ENCODE measurements at regions not wholly inside any gene's neighbourhood (a gene's known extent, or its start where the extent isn't known, plus 50 kb on each side); places are given as distances from the start of the nearest gene placed in this dataset.

DNA sequence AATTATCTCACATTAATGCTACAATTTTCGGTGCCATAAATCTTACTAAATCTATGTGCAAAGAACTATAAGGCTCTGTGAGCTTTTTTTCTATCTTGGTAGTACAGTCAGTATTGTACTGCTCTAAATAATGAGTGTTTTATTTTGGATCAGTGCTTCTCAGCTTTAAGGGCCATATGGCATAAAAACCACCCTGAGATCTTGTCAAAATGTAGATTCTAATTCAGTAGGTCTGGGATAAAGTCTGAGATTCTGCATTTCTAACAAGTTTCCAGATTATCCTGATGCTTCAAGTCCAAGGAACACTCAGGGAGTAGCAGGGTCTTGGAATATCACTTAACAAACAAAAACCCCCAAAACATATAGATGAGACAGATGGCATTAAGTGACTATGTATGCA is 486.5 kb downstream of the GRXCR1 start:
- Histone ChIP-seq H3K36me3 (ENCODE audit: control insufficient read depth in 2 of 2, insufficient read depth in 2 of 2, low read length in 1 of 2) (no peaks in the 10 kb centered on the region), H4K20me1 (ENCODE audit: control insufficient read depth, insufficient read depth) (no peaks in the 10 kb centered on the region), H3K4me3 (no peak overlapping the region), H3K9ac (ENCODE audit: control insufficient read depth, insufficient read depth, low read length) (no peak overlapping the region), H3K27ac (ENCODE audit: control insufficient read depth, insufficient read depth) (no peak overlapping the region), H3K4me1 (ENCODE audit: control insufficient read depth, insufficient read depth, low read length) (no peaks in the 10 kb centered on the region), H2AFZ (ENCODE audit: control insufficient read depth, low read depth, low read length) (no peak overlapping the region), H3K27me3 (replicated peaks in 1 of 2; ENCODE audit: control insufficient read depth in 2 of 2, insufficient read depth in 2 of 2, low read length in 1 of 2) (no peaks in the 10 kb centered on the region), H3K79me2 (ENCODE audit: control insufficient read depth, insufficient read depth, low read length) (no peaks in the 10 kb centered on the region), H3K9me3 (replicated peaks; ENCODE audit: control insufficient read depth, insufficient read depth, low read length) (no peaks in the 10 kb centered on the region), H3K4me2 (ENCODE audit: control insufficient read depth, insufficient read depth) (no peak overlapping the region)
- ATAC-seq, result no peak
- intact Hi-C loops (cut with micrococcal nuclease; ENCODE audit: unreplicated experiment) (no loop called here), in situ Hi-C loops (cut with MboI) (no loop called here)
- SMC1A ChIA-PET (ENCODE audit: uncharacterized antibody, unreplicated experiment), result no interaction called here
- no peak for TF ChIP-seq ZNF217 (IDR thresholded peaks at IDR 0.05)
- no peak for TF ChIP-seq CEBPZ (IDR thresholded peaks at IDR 0.05; ENCODE audit: low read depth, low read length)
- TF ChIP-seq IRF4 (IDR thresholded peaks at IDR 0.05; ENCODE audit: low read depth, low read length), result no peak
- TF ChIP-seq, protein P1, sequence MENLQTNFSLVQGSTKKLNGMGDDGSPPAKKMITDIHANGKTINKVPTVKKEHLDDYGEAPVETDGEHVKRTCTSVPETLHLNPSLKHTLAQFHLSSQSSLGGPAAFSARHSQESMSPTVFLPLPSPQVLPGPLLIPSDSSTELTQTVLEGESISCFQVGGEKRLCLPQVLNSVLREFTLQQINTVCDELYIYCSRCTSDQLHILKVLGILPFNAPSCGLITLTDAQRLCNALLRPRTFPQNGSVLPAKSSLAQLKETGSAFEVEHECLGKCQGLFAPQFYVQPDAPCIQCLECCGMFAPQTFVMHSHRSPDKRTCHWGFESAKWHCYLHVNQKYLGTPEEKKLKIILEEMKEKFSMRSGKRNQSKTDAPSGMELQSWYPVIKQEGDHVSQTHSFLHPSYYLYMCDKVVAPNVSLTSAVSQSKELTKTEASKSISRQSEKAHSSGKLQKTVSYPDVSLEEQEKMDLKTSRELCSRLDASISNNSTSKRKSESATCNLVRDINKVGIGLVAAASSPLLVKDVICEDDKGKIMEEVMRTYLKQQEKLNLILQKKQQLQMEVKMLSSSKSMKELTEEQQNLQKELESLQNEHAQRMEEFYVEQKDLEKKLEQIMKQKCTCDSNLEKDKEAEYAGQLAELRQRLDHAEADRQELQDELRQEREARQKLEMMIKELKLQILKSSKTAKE (IDR thresholded peaks at IDR 0.05; ENCODE audit: low read depth, poor library complexity, severe bottlenecking), result no peak
- TF ChIP-seq TCF12 (IDR thresholded peaks at IDR 0.05; ENCODE audit: low read depth, low read length), result no peak
- no peak for TF ChIP-seq NFYB (IDR thresholded peaks at IDR 0.05; ENCODE audit: insufficient read depth, low read depth, low read length)
- TF ChIP-seq TARDBP (IDR thresholded peaks at IDR 0.05; ENCODE audit: borderline replicate concordance), result no peak
- no peak for TF ChIP-seq CHD2 (IDR thresholded peaks at IDR 0.05; ENCODE audit: borderline replicate concordance, low read depth, low read length)
- TF ChIP-seq RBBP5 (conservative IDR thresholded peaks at IDR 0.05), result no peak
- TF ChIP-seq RUNX3 (IDR thresholded peaks at IDR 0.05; ENCODE audit: low read length), result no peak
- no peak for TF ChIP-seq ZNF274 (IDR thresholded peaks at IDR 0.05; ENCODE audit: insufficient read depth, insufficient read length)
- TF ChIP-seq CTCF (IDR thresholded peaks at IDR 0.05 in 2 of 3, conservative IDR thresholded peaks at IDR 0.05 in 1 of 3; ENCODE audit: control insufficient read depth in 2 of 3, extremely low read depth in 1 of 3, insufficient read depth in 1 of 3, low read depth in 3 of 3, low read length in 3 of 3), result no peak
- no peak for TF ChIP-seq RELA (IDR thresholded peaks at IDR 0.05; ENCODE audit: borderline replicate concordance, partially characterized antibody)
- TF ChIP-seq SRF (IDR thresholded peaks at IDR 0.05; ENCODE audit: low read depth in 2 of 2, low read length in 2 of 2), result no peak
- TF ChIP-seq SREBF1 (IDR thresholded peaks at IDR 0.05; ENCODE audit: low read length), result no peak
- TF ChIP-seq POLR2AphosphoS2 (IDR thresholded peaks at IDR 0.05; ENCODE audit: low read depth, low read length), result no peak
- TF ChIP-seq JUND (IDR thresholded peaks at IDR 0.05; ENCODE audit: low read depth, low read length), result no peak
- TF ChIP-seq CHD1 (IDR thresholded peaks at IDR 0.05; ENCODE audit: low read depth, low read length), result no peak
- DNase-seq (ENCODE audit: low read depth, low spot score), result no peak
- POLR2A ChIA-PET, result no interaction called here
- 0% methylated on average over 1 of the region's 1 CpG for WGBS (ENCODE audit: insufficient coverage, insufficient replicate concordance, low lambda C conversion rate, missing lambda C conversion rate)
- FAIRE-seq, result no peak
- BruUV-seq (replicated peaks), result no TSS peak
- RAD21 ChIA-PET (ENCODE audit: unreplicated experiment), result no interaction called here
- CTCF ChIA-PET, result no interaction called here

All from GM12878 (cell line).